Trophoblast cell (in vitro differentiated cells and primary cell): ENCODE measurements at regions not wholly inside any gene's neighbourhood (a gene's known extent, or its start where the extent isn't known, plus 50 kb on each side); places are given as distances from the start of the nearest gene placed in this dataset.

ENCODE experiments used
- DNase-seq, 2 donors: peaks; one replicate each; pipeline ENCODE4 v3.0.0-alpha.2; 2016
- H2AFZ ChIP-seq: 2 replicates; pipeline ENCODE4 v1.6.1; 2013; ENCODE audit warnings: low read length, moderate library complexity, mild to moderate bottlenecking; ENCODE audit not compliant: insufficient read depth, poor library complexity
- H2AK5ac ChIP-seq: 2 replicates; pipeline ENCODE4 v1.6.1; 2013; ENCODE audit warnings: mild to moderate bottlenecking, low read length
- H2BK120ac ChIP-seq: 2 replicates; pipeline ENCODE4 v1.6.1; 2013; ENCODE audit warnings: low read length, mild to moderate bottlenecking, moderate library complexity; ENCODE audit not compliant: insufficient read depth, poor library complexity
- H2BK12ac ChIP-seq: 2 replicates; pipeline ENCODE4 v1.6.1; 2013; ENCODE audit warnings: mild to moderate bottlenecking, low read length, moderate library complexity
- H2BK5ac ChIP-seq: 2 replicates; pipeline ENCODE4 v1.6.1; 2013; ENCODE audit warnings: low read length, low read depth, moderate library complexity, mild to moderate bottlenecking; ENCODE audit not compliant: poor library complexity
- H3K14ac ChIP-seq: 2 replicates; pipeline ENCODE4 v1.6.1; 2013; ENCODE audit warnings: mild to moderate bottlenecking, low read length
- H3K18ac ChIP-seq: 2 replicates; pipeline ENCODE4 v1.6.1; 2013; ENCODE audit warnings: mild to moderate bottlenecking, low read length
- H3K23ac ChIP-seq: 2 replicates; pipeline ENCODE4 v1.6.1; 2013; ENCODE audit warnings: low read length
- H3K27ac ChIP-seq: 2 replicates; pipeline ENCODE4 v1.5.1; 2013; ENCODE audit warnings: low read depth, mild to moderate bottlenecking, inconsistent platforms, low read length, moderate library complexity
- H3K27me3 ChIP-seq: 2 replicates; pipeline ENCODE4 v1.6.1; 2013; ENCODE audit warnings: inconsistent platforms, mild to moderate bottlenecking, low read length, moderate library complexity; ENCODE audit not compliant: insufficient read depth
- H3K36me3 ChIP-seq, 2 experiments: 1 replicate in 1 of 2; 2 replicates in 1 of 2; pipeline ENCODE4 v1.6.1; 2013; ENCODE audit warnings: low read length in 2 of 2, mild to moderate bottlenecking in 2 of 2, moderate library complexity in 1 of 2; ENCODE audit not compliant: insufficient read depth in 2 of 2, control insufficient read depth in 1 of 2
- H3K4ac ChIP-seq: 2 replicates; pipeline ENCODE4 v1.6.1; 2013; ENCODE audit warnings: low read depth, mild to moderate bottlenecking, low read length, moderate library complexity
- H3K4me1 ChIP-seq, 2 experiments: 1 replicate in 1 of 2; 2 replicates in 1 of 2; pipeline ENCODE4 v1.6.1; 2013; ENCODE audit warnings: low read length in 2 of 2, mild to moderate bottlenecking in 2 of 2, moderate library complexity in 1 of 2; ENCODE audit not compliant: insufficient read depth in 2 of 2, control insufficient read depth in 1 of 2
- H3K4me2 ChIP-seq: 2 replicates; pipeline ENCODE4 v1.6.1; 2013; ENCODE audit warnings: inconsistent platforms, mild to moderate bottlenecking, low read length, moderate library complexity
- H3K4me3 ChIP-seq: 2 replicates; pipeline ENCODE4 v1.5.1; 2013; ENCODE audit warnings: mild to moderate bottlenecking, low read depth, low read length, inconsistent platforms
- H3K79me1 ChIP-seq: one replicate; pipeline ENCODE4 v1.6.1; 2013; ENCODE audit warnings: low read length
- H3K79me2 ChIP-seq: 2 replicates; pipeline ENCODE4 v1.6.1; 2013; ENCODE audit warnings: low read length, mild to moderate bottlenecking; ENCODE audit not compliant: control insufficient read depth, insufficient read depth, poor library complexity
- H3K9ac ChIP-seq: 2 replicates; pipeline ENCODE4 v1.6.1; 2013; ENCODE audit warnings: mild to moderate bottlenecking, low read length
- H3K9me3 ChIP-seq: 2 replicates; pipeline ENCODE4 v1.6.1; 2013; ENCODE audit warnings: low read depth, mild to moderate bottlenecking, control low read depth, inconsistent platforms, low read length; ENCODE audit not compliant: insufficient read depth
- H4K12ac ChIP-seq: 2 replicates; pipeline ENCODE4 v1.6.1; 2013; ENCODE audit warnings: low read depth, mild to moderate bottlenecking, low read length, moderate library complexity
- H4K8ac ChIP-seq: 2 replicates; pipeline ENCODE4 v1.6.1; 2013; ENCODE audit warnings: low read depth, mild to moderate bottlenecking, low read length, moderate library complexity
- H4K91ac ChIP-seq: one replicate; pipeline ENCODE4 v1.6.1; 2013; ENCODE audit warnings: low read depth, mild to moderate bottlenecking, low read length, moderate library complexity
- WGBS: extraction: QIAGEN DNeasy Blood & Tissue Kit; methylation state at CpG from one replicate; pipeline ENCODE4 v1.1.7; 2013; ENCODE audit warnings: missing lambda C conversion rate; ENCODE audit not compliant: insufficient read length, insufficient coverage; ENCODE audit errors: extremely low coverage; 5-methylcytosine and 5-hydroxymethylcytosine counted together

GRCh38 chr2:220036431-220036830 lies 409.0 kb downstream of the SLC4A3 start:
- no peak overlapping the region for H3K27ac ChIP-seq
- H3K4me1 ChIP-seq, result peaks cover 7 to 9% of the 10 kb centered on the region in 2 experiments
- no peak overlapping the region for H4K8ac ChIP-seq
- no peaks in the 10 kb centered on the region for H3K9me3 ChIP-seq
- no peak overlapping the region for H2BK5ac ChIP-seq
- no peak overlapping the region for H4K12ac ChIP-seq
- no peak overlapping the region for H2AFZ ChIP-seq
- H2BK12ac ChIP-seq, result no peak overlapping the region
- H3K79me2 ChIP-seq, result no peaks in the 10 kb centered on the region
- H3K4ac ChIP-seq, result no peak overlapping the region
- no peaks in the 10 kb centered on the region for H3K79me1 ChIP-seq
- H3K23ac ChIP-seq, result no peak overlapping the region
- no peak overlapping the region for H4K91ac ChIP-seq
- DNase-seq, result no peak
- no peak overlapping the region for H3K9ac ChIP-seq
- no peaks in the 10 kb centered on the region for H3K36me3 ChIP-seq
- H3K27me3 ChIP-seq, result no peaks in the 10 kb centered on the region
- no peak overlapping the region for H2BK120ac ChIP-seq
- no peak overlapping the region for H3K18ac ChIP-seq
- no peak overlapping the region for H3K14ac ChIP-seq
- H3K4me2 ChIP-seq, result no peak overlapping the region
- no peak overlapping the region for H2AK5ac ChIP-seq
- H3K4me3 ChIP-seq, result no peak overlapping the region

DNA sequence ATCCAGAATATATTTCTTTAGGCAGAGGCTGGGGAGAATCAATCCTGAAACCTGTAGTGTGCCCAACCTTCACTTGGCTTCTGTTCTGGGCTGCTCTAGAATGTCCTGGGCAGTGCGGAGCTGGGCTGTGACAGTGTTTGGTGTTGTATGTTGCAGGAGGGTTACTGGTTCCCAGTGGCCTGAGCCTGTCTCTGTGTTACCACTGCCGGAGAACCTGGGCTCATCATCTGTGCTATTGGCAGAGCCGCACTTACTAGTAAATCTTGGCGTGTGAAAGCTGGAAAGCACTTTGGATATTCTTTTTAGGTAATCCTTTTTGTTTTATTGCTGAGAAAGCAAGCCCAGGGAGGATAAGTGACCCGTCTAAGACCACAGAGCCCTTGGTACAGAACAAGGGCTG lies 412.9 kb downstream of the SLC4A3 start:
- no peak for DNase-seq

GRCh38 chr2:220041447-220041846 lies 414.0 kb downstream of the SLC4A3 start:
- H3K79me2 ChIP-seq, result no peaks in the 10 kb centered on the region
- no peak overlapping the region for H2AFZ ChIP-seq
- peaks cover 2 to 3% of the 10 kb centered on the region in 2 experiments for H3K4me1 ChIP-seq
- no peak overlapping the region for H3K9ac ChIP-seq
- no peak overlapping the region for H3K4ac ChIP-seq
- H2AK5ac ChIP-seq, result no peak overlapping the region
- no peak for DNase-seq
- no peak overlapping the region for H2BK120ac ChIP-seq
- H4K91ac ChIP-seq, result no peak overlapping the region
- no peak overlapping the region for H2BK12ac ChIP-seq
- no peak overlapping the region for H3K18ac ChIP-seq
- no peak overlapping the region for H3K23ac ChIP-seq
- H3K4me3 ChIP-seq, result no peak overlapping the region
- H3K27me3 ChIP-seq, result no peaks in the 10 kb centered on the region
- H3K36me3 ChIP-seq, result no peaks in the 10 kb centered on the region
- no peak overlapping the region for H3K27ac ChIP-seq
- H2BK5ac ChIP-seq, result no peak overlapping the region
- no peak overlapping the region for H3K14ac ChIP-seq
- no CpG with 5 or more reads among the region's 9 CpGs for WGBS
- no peak overlapping the region for H4K8ac ChIP-seq
- H3K9me3 ChIP-seq, result no peaks in the 10 kb centered on the region
- H4K12ac ChIP-seq, result no peak overlapping the region
- H3K4me2 ChIP-seq, result no peak overlapping the region
- peaks cover 2% of the 10 kb centered on the region for H3K79me1 ChIP-seq

More for the DNA sequence above, 412.9 kb downstream of the SLC4A3 start:
- no peak overlapping the region for H4K8ac ChIP-seq
- H2BK5ac ChIP-seq, result no peak overlapping the region
- H2AK5ac ChIP-seq, result no peak overlapping the region
- no peaks in the 10 kb centered on the region for H3K27me3 ChIP-seq
- no peak overlapping the region for H4K12ac ChIP-seq
- H3K18ac ChIP-seq, result no peak overlapping the region
- H3K79me1 ChIP-seq, result peaks cover 2% of the 10 kb centered on the region
- no peak overlapping the region for H3K14ac ChIP-seq
- H3K9ac ChIP-seq, result no peak overlapping the region
- no peak overlapping the region for H3K23ac ChIP-seq
- no peak overlapping the region for H3K4me3 ChIP-seq
- no peak overlapping the region for H2BK12ac ChIP-seq
- no peak overlapping the region for H3K27ac ChIP-seq
- no peaks in the 10 kb centered on the region for H3K9me3 ChIP-seq
- WGBS, result no CpG with 5 or more reads among the region's 5 CpGs
- H3K4me1 ChIP-seq, result peaks cover 2 to 3% of the 10 kb centered on the region in 2 experiments
- H2AFZ ChIP-seq, result no peak overlapping the region
- no peaks in the 10 kb centered on the region for H3K36me3 ChIP-seq
- peak overlapping the region; percentile 53 for H4K91ac ChIP-seq
- H3K79me2 ChIP-seq, result no peaks in the 10 kb centered on the region
- H3K4ac ChIP-seq, result no peak overlapping the region
- no peak overlapping the region for H2BK120ac ChIP-seq
- no peak overlapping the region for H3K4me2 ChIP-seq

GRCh38 chr2:220043155-220043989 lies 415.9 kb downstream of the SLC4A3 start:
- no peak overlapping the region for H3K4me2 ChIP-seq
- no CpG with 5 or more reads among the region's 2 CpGs for WGBS

More at GRCh38 chr2:220043155-220043989, 415.9 kb downstream of the SLC4A3 start:
- H4K91ac ChIP-seq, result no peak overlapping the region
- H4K12ac ChIP-seq, result no peak overlapping the region
- H3K9me3 ChIP-seq, result no peaks in the 10 kb centered on the region
- peak overlapping the region; percentile 61 for H3K27ac ChIP-seq
- H3K23ac ChIP-seq, result no peak overlapping the region
- H2BK120ac ChIP-seq, result peak overlapping the region; percentile 31
- peaks cover 2 to 3% of the 10 kb centered on the region in 2 experiments for H3K4me1 ChIP-seq
- H3K36me3 ChIP-seq, result no peaks in the 10 kb centered on the region
- no peak overlapping the region for H3K4me3 ChIP-seq
- no peak overlapping the region for H2BK12ac ChIP-seq
- H2BK5ac ChIP-seq, result no peak overlapping the region
- H3K27me3 ChIP-seq, result no peaks in the 10 kb centered on the region
- peaks cover 2% of the 10 kb centered on the region for H3K79me1 ChIP-seq
- H3K14ac ChIP-seq, result no peak overlapping the region
- H2AK5ac ChIP-seq, result no peak overlapping the region
- no peak overlapping the region for H2AFZ ChIP-seq
- no peak overlapping the region for H4K8ac ChIP-seq
- no peak overlapping the region for H3K18ac ChIP-seq
- no peak overlapping the region for H3K9ac ChIP-seq
- H3K4ac ChIP-seq, result no peak overlapping the region
- DNase-seq, result no peak
- no peaks in the 10 kb centered on the region for H3K79me2 ChIP-seq
